Endodermal cell (in vitro differentiated cells): ENCODE measurements at regions not wholly inside any gene's neighbourhood (a gene's known extent, or its start where the extent isn't known, plus 50 kb on each side); places are given as distances from the start of the nearest gene placed in this dataset.

Experiments used
- DNase-seq: peaks from one replicate; pipeline ENCODE4 v3.0.0-alpha.2; 2017
- H3K27ac ChIP-seq: 2 replicates; pipeline ENCODE4 v1.5.1; 2013; ENCODE audit warnings: mild to moderate bottlenecking, low read depth, low read length, moderate library complexity
- H3K27me3 ChIP-seq: 2 replicates; pipeline ENCODE4 v1.6.1; 2013; ENCODE audit warnings: mild to moderate bottlenecking, low read length, moderate library complexity; ENCODE audit not compliant: insufficient read depth, control insufficient read depth, poor library complexity, severe bottlenecking
- H3K36me3 ChIP-seq: 2 replicates; pipeline ENCODE4 v1.7.0; 2013; ENCODE audit warnings: mild to moderate bottlenecking, low read length, moderate library complexity; ENCODE audit not compliant: control insufficient read depth, insufficient read depth
- H3K4me1 ChIP-seq: one replicate; pipeline ENCODE4 v1.7.0; 2013; ENCODE audit warnings: low read length; ENCODE audit not compliant: control insufficient read depth, insufficient read depth
- H3K4me3 ChIP-seq: 2 replicates; pipeline ENCODE4 v1.5.1; 2013; ENCODE audit warnings: mild to moderate bottlenecking, low read length, moderate library complexity
- H3K9ac ChIP-seq: 2 replicates; pipeline ENCODE4 v1.6.1; 2013; ENCODE audit warnings: mild to moderate bottlenecking, low read length, moderate library complexity; ENCODE audit not compliant: poor library complexity, severe bottlenecking; ENCODE audit errors: extremely low read depth
- H3K9me3 ChIP-seq: 2 replicates; pipeline ENCODE4 v1.6.1; 2013; ENCODE audit warnings: mild to moderate bottlenecking, low read length, moderate library complexity; ENCODE audit not compliant: control insufficient read depth
- H3K27ac Mint-ChIP-seq: 2 replicates; pipeline ENCODE4 v1.8.0; 2020; ENCODE audit warnings: mixed read lengths
- H3K27me3 Mint-ChIP-seq: 2 replicates; pipeline ENCODE4 v1.8.0; 2021; ENCODE audit warnings: mild to moderate bottlenecking, mixed read lengths; ENCODE audit not compliant: insufficient read depth
- H3K36me3 Mint-ChIP-seq: 2 replicates; pipeline ENCODE4 v1.8.0; 2020; ENCODE audit warnings: low read depth, mixed read lengths
- H3K4me1 Mint-ChIP-seq: 2 replicates; pipeline ENCODE4 v1.8.0; 2020; ENCODE audit warnings: mixed read lengths
- H3K4me3 Mint-ChIP-seq: 2 replicates; pipeline ENCODE4 v1.8.0; 2020; ENCODE audit warnings: mild to moderate bottlenecking, moderate library complexity, mixed read lengths
- H3K9me3 Mint-ChIP-seq: 2 replicates; pipeline ENCODE4 v1.8.0; 2020; ENCODE audit warnings: mild to moderate bottlenecking, mixed read lengths
- CTCF ChIP-seq: fragments of 200-600 bp; sonication (generic); conservative IDR thresholded peaks from 2 replicates; pipeline ENCODE4 v1.5.0; 2021; ENCODE audit warnings: antibody characterized with exemption, mild to moderate bottlenecking
- WGBS, 2 experiments: methylation state at CpG; one replicate each; pipeline versions ENCODE4 v1.1.5 to v1.1.7; 2013; ENCODE audit warnings: missing lambda C conversion rate in 2 of 2, mixed read lengths in 1 of 2; ENCODE audit not compliant: insufficient coverage in 1 of 2, insufficient read length in 1 of 2; 5-methylcytosine and 5-hydroxymethylcytosine counted together

GRCh38 chr3:56974247-56974930, 86.1 kb upstream of the SPATA12 start:
- Histone ChIP-seq H3K27me3 (no peaks in the 10 kb centered on the region), H3K36me3 (no peaks in the 10 kb centered on the region), H3K9ac (no peak overlapping the region), H3K4me1 (no peaks in the 10 kb centered on the region), H3K27ac (no peak overlapping the region), H3K9me3 (no peaks in the 10 kb centered on the region), H3K4me3 (no peak overlapping the region)
- no peak for TF ChIP-seq CTCF
- Mint-ChIP-seq H3K4me1 (no peaks in the 10 kb centered on the region), H3K27ac (no peak overlapping the region), H3K36me3 (peaks cover 6% of the 10 kb centered on the region), H3K9me3 (peaks cover 1% of the 10 kb centered on the region), H3K4me3 (no peak overlapping the region), H3K27me3 (no peaks in the 10 kb centered on the region)
- DNase-seq = no peak
- WGBS, 2 experiments = 66 to 78% methylated on average over 5 to 9 of the region's 9 CpGs

GRCh38 chr3:56971816-56972215, 88.6 kb upstream of the SPATA12 start:
- Histone ChIP-seq H3K9me3 (no peaks in the 10 kb centered on the region), H3K27ac (no peak overlapping the region), H3K36me3 (no peaks in the 10 kb centered on the region), H3K27me3 (no peaks in the 10 kb centered on the region), H3K9ac (no peak overlapping the region), H3K4me3 (no peak overlapping the region), H3K4me1 (no peaks in the 10 kb centered on the region)
- H3K27ac Mint-ChIP-seq = no peak overlapping the region
- peaks cover 1% of the 10 kb centered on the region for H3K9me3 Mint-ChIP-seq
- no peak for TF ChIP-seq CTCF
- no peaks in the 10 kb centered on the region for H3K27me3 Mint-ChIP-seq
- DNase-seq = no peak
- no peaks in the 10 kb centered on the region for H3K4me1 Mint-ChIP-seq
- H3K36me3 Mint-ChIP-seq = peaks cover 6% of the 10 kb centered on the region
- H3K4me3 Mint-ChIP-seq = no peak overlapping the region
- 80 to 93% methylated on average over 1 to 4 of the region's 4 CpGs for WGBS, 2 experiments

- DNase-seq = no peak
- 91 to 100% methylated on average over 4 to 12 of the region's 12 CpGs for WGBS, 2 experiments
- Histone ChIP-seq H3K4me3 (no peak overlapping the region), H3K9me3 (no peaks in the 10 kb centered on the region), H3K27ac (no peak overlapping the region), H3K27me3 (no peaks in the 10 kb centered on the region), H3K9ac (no peak overlapping the region), H3K36me3 (no peaks in the 10 kb centered on the region), H3K4me1 (no peaks in the 10 kb centered on the region)
- Mint-ChIP-seq H3K36me3 (peaks cover 6% of the 10 kb centered on the region), H3K27me3 (no peaks in the 10 kb centered on the region), H3K9me3 (peaks cover 1% of the 10 kb centered on the region), H3K4me3 (no peak overlapping the region), H3K4me1 (no peaks in the 10 kb centered on the region), H3K27ac (no peak overlapping the region)
- TF ChIP-seq CTCF = no peak
These were observed 89.2 kb upstream of the SPATA12 start for GRCh38 chr3:56971261-56971660.
